ENCODE measurements at regions not wholly inside any gene's neighbourhood (a gene's known extent, or its start where the extent isn't known, plus 50 kb on each side); places are given as distances from the start of the nearest gene placed in this dataset.

DNA sequence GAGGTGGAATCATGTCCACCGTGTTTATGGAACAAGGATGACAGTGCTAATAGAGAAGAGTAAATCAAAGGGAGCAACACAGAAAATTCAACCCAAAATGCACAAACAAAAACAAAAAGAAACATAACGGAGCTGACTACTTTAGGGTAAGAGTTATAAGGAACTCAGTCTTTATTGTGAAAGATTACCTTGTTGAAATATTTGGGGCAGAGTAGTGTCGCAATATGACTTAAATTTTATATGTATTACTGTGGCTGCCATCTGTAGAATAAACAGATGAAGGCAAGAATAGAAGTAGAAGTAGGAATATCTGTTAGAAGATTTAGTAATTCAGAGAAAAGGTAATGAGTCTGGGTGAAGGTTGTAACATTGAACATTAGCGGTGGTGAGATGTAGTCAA is 913.9 kb downstream of the BRINP3 start:
- TF ChIP-seq POLR2A (IDR thresholded peaks at IDR 0.05; ENCODE audit: low read depth, low read length) (no peak), TAF1 (IDR thresholded peaks at IDR 0.05; ENCODE audit: borderline replicate concordance, low read depth, low read length) (no peak), POLR2AphosphoS5 (IDR thresholded peaks at IDR 0.05; ENCODE audit: low read depth, low read length) (no peak)

All from GM12892 (cell line).